PC-9 (cell line): ENCODE measurements at regions not wholly inside any gene's neighbourhood (a gene's known extent, or its start where the extent isn't known, plus 50 kb on each side); places are given as distances from the start of the nearest gene placed in this dataset.

Experiments
- BruUV-seq: library from RNA; stranded (reverse); fragments of 400-500 nt; replicated peaks from 2 replicates; lab custom pipeline; 2021; lab: Mats Ljungman, UMichigan
- CTCF ChIA-PET: fragments of 300-600 bp; sonication (Branson Sonifier 250); formaldehyde crosslinking; loops from one replicate; lab custom pipeline; 2022; ENCODE audit warnings: antibody characterized with exemption; lab: Charles Lee
- POLR2A ChIA-PET: fragments of 300-600 bp; sonication (Branson Sonifier 250); formaldehyde crosslinking; loops from one replicate; lab custom pipeline; 2022; ENCODE audit warnings: antibody characterized with exemption; ENCODE audit not compliant: unreplicated experiment; lab: Charles Lee
- DNase-seq, 2 experiments: peaks; one replicate each; pipeline versions ENCODE4 v3.0.0 to v3.0.0-alpha.2; 2015 to 2022; ENCODE audit warnings: mixed read lengths in 1 of 2
- H2AFZ ChIP-seq: fragments of 200-600 bp; sonication (generic); 2 replicates; pipeline ENCODE4 v1.8.1; 2017; ENCODE audit warnings: antibody characterized with exemption
- H3F3A ChIP-seq: fragments of 200-600 bp; sonication (generic); 2 replicates; pipeline ENCODE4 v1.8.1; 2017; ENCODE audit warnings: antibody characterized with exemption, mild to moderate bottlenecking, low read depth; ENCODE audit not compliant: insufficient read depth
- H3K27ac ChIP-seq: fragments of 200-600 bp; sonication (generic); 2 replicates; pipeline ENCODE4 v1.6.1; 2016; ENCODE audit warnings: mixed run types
- H3K27me3 ChIP-seq: fragments of 200-600 bp; sonication (generic); 2 replicates; pipeline ENCODE4 v1.6.1; 2016; ENCODE audit warnings: low read depth, mixed run types; ENCODE audit not compliant: insufficient read depth
- H3K36me3 ChIP-seq: fragments of 200-600 bp; sonication (generic); 2 replicates; pipeline ENCODE4 v1.6.1; 2016; ENCODE audit warnings: low read depth, mixed run types
- H3K4me1 ChIP-seq: fragments of 200-600 bp; sonication (generic); replicated peaks from 2 replicates; pipeline ENCODE4 v1.6.1; 2016; ENCODE audit warnings: mixed run types; ENCODE audit not compliant: insufficient read depth
- H3K4me2 ChIP-seq: fragments of 200-600 bp; sonication (generic); 2 replicates; pipeline ENCODE4 v1.6.1; 2017; ENCODE audit warnings: mixed run types
- H3K4me3 ChIP-seq: fragments of 200-600 bp; sonication (generic); 2 replicates; pipeline ENCODE4 v1.6.1; 2016; ENCODE audit warnings: mixed run types
- H3K79me2 ChIP-seq: fragments of 200-600 bp; sonication (generic); 2 replicates; pipeline ENCODE4 v1.6.1; 2017; ENCODE audit warnings: low read depth, mixed run types
- H3K9me2 ChIP-seq: fragments of 200-600 bp; sonication (generic); 2 replicates; pipeline ENCODE4 v1.8.1; 2017; ENCODE audit warnings: mild to moderate bottlenecking; ENCODE audit not compliant: insufficient read depth
- H3K9me3 ChIP-seq: fragments of 200-600 bp; sonication (generic); 2 replicates; pipeline ENCODE4 v1.8.1; 2016; ENCODE audit warnings: low read depth; ENCODE audit not compliant: insufficient read depth
- H4K20me1 ChIP-seq: fragments of 200-600 bp; sonication (generic); 2 replicates; pipeline ENCODE4 v1.8.1; 2017; ENCODE audit not compliant: insufficient read depth
- CTCF ChIP-seq: fragments of 200-600 bp; sonication (generic); conservative IDR thresholded peaks from 2 replicates; pipeline ENCODE4 v1.6.1; 2017; ENCODE audit warnings: mixed run types, antibody characterized with exemption, mild to moderate bottlenecking, moderate library complexity
- EZH2 ChIP-seq: fragments of 200-600 bp; sonication (generic); IDR thresholded peaks from 2 replicates; pipeline ENCODE4 v1.8.0; 2017; ENCODE audit warnings: antibody characterized with exemption, low read depth
- intact Hi-C: fragments of 100-400 bp; cut with micrococcal nuclease; formaldehyde crosslinking; loops from one replicate; pipeline ENCODE4 v1.10.0; 2022; ENCODE audit not compliant: unreplicated experiment

DNA sequence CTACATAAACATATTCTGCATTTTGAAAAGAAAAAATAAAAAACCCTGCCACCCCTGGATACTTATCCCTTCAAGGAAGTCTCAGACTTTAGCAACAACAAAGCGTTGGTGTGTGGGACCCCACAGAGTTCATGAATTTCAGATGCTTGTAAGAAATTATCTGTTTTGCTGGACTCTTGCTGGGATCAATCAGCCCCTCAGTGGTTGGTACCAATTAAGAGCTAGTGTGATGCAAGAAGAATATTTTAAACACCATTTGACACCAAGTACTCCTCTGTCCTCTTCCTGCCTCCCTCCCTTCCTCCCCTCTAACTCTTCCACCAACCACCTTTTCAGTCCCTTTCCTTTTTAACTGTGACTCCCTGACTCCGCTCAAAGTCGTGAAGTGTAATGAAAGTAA is 51.5 kb downstream of the SST start:
- Histone ChIP-seq H3K27ac (no peak overlapping the region), H3F3A (no peaks in the 10 kb centered on the region), H3K79me2 (no peaks in the 10 kb centered on the region), H4K20me1 (no peaks in the 10 kb centered on the region), H3K27me3 (peaks cover 35% of the 10 kb centered on the region), H3K4me2 (no peak overlapping the region), H2AFZ (no peak overlapping the region), H3K36me3 (no peaks in the 10 kb centered on the region), H3K9me2 (no peaks in the 10 kb centered on the region), H3K9me3 (no peaks in the 10 kb centered on the region; the same call in 1 of the 2 replicates), H3K4me1 (no peaks in the 10 kb centered on the region), H3K4me3 (no peak overlapping the region)
- no TSS peak for BruUV-seq
- intact Hi-C loops, result loop anchor here (5.0 kb wide), 1 partner anchor 301 kb away; no protein-coding TSS in a partner anchor
- DNase-seq, result no peak
- ChIA-PET CTCF (no interaction called here), POLR2A (interaction anchor here (0.6 kb wide), 1 partner anchor 84 kb away, joined by 5 read pairs; no protein-coding TSS in a partner anchor)
- TF ChIP-seq CTCF, result no peak
- no peak for TF ChIP-seq EZH2

DNA sequence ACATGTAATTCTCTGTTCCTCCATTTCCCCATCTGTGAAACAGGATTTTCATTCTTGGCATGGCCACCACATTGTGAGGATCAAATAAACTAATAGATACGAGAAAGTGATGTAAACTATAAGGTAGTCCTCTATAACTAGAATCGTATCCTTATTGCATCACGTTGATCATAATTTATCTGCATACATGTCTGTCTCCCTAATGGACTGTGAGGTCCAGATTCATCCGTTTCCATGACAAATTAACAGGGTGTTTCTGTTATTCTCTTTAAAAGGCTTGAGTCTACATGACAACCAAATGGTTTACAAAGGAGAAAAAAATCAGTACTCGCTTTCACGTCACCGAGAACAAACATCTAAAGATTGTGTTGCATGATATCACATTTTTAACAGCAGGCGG is 53.0 kb downstream of the SST start:
- no peak overlapping the region for H3K4me2 ChIP-seq
- TF ChIP-seq CTCF (no peak), EZH2 (no peak)
- intact Hi-C loops, result loop anchor here (5.0 kb wide), 1 partner anchor 300 kb away; no protein-coding TSS in a partner anchor
- no peak for DNase-seq
- CTCF ChIA-PET, result no interaction called here
- no peak overlapping the region for H3K27ac ChIP-seq
- POLR2A ChIA-PET, result no interaction called here
- H3K36me3 ChIP-seq, result no peaks in the 10 kb centered on the region
- H3K79me2 ChIP-seq, result no peaks in the 10 kb centered on the region
- BruUV-seq, result no TSS peak
- no peaks in the 10 kb centered on the region for H3K9me2 ChIP-seq
- no peak overlapping the region for H2AFZ ChIP-seq
- H3K27me3 ChIP-seq, result peaks cover 21% of the 10 kb centered on the region
- H3F3A ChIP-seq, result no peaks in the 10 kb centered on the region
- H3K4me3 ChIP-seq, result no peak overlapping the region
- no peaks in the 10 kb centered on the region for H3K4me1 ChIP-seq
- H4K20me1 ChIP-seq, result no peaks in the 10 kb centered on the region
- no peaks in the 10 kb centered on the region; the same call in 1 of the 2 replicates for H3K9me3 ChIP-seq

DNA sequence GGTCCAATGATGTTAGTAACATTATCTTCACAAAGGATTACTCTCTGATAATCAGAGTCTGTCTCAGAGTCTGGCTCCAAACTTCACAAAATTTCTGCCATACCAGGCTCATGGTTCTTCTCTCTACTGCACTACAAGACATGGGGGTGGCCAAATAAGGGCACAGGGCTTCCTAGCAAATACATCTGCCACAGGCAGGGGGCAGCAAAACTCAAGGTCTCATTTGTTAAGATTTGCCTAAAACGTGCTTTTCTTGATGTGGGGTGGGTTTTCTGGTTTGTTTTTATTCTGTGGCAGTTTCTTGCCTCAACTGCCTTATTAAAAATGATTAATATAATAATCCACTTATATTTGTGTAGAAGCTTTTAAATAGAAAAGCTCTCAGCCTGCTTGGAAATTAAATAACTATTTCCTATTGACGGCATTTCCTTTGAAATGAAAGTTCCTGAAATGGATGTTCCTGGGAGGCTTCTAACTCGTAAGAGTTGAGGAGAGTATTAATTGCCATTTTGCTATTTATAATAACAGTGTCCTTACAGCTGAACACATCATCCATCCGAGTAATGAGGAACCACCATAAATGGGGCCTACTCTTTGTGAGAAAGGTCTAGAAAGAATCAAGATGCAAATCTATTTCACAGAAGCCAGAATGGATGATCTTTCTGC is 53.8 kb downstream of the SST start:
- H3K36me3 ChIP-seq, result no peaks in the 10 kb centered on the region
- H2AFZ ChIP-seq, result no peak overlapping the region
- H3K27me3 ChIP-seq, result peaks cover 15% of the 10 kb centered on the region; the same call in 1 of the 2 replicates
- ChIA-PET CTCF (interaction anchor here (1.0 kb wide), 1 partner anchor 297 kb away, joined by 4 read pairs; no protein-coding TSS in a partner anchor), POLR2A (no interaction called here)
- intact Hi-C loops, result loop anchor here (1.0 to 5.0 kb wide), 2 partner anchors 63 to 299 kb away; no protein-coding TSS in a partner anchor
- H3K9me3 ChIP-seq, result no peaks in the 10 kb centered on the region; the same call in 1 of the 2 replicates
- no TSS peak for BruUV-seq
- no peaks in the 10 kb centered on the region for H3K79me2 ChIP-seq
- H3K4me1 ChIP-seq, result no peaks in the 10 kb centered on the region
- no peak for TF ChIP-seq EZH2
- peak; percentile 89 for TF ChIP-seq CTCF
- peak in 1 of 2 experiments; percentile 16 for DNase-seq
- H4K20me1 ChIP-seq, result no peaks in the 10 kb centered on the region
- H3K4me3 ChIP-seq, result no peak overlapping the region
- H3K4me2 ChIP-seq, result no peak overlapping the region
- no peaks in the 10 kb centered on the region for H3F3A ChIP-seq
- no peaks in the 10 kb centered on the region for H3K9me2 ChIP-seq
- no peak overlapping the region for H3K27ac ChIP-seq
